GM21447 (cell line): ENCODE measurements at regions not wholly inside any gene's neighbourhood (a gene's known extent, or its start where the extent isn't known, plus 50 kb on each side); places are given as distances from the start of the nearest gene placed in this dataset.
"Not testable (repeated sequence)": the region's sequence is repeated elsewhere in the genome, so short reads cannot be mapped to it uniquely, and the experiment has no call there.

Experiments
- ATAC-seq: cut with Tn5 transposase; IDR thresholded peaks from one replicate; pipeline ENCODE4 v1.9.1; 2021; ENCODE audit not compliant: unreplicated experiment

- ATAC-seq, result no peak
These were observed 134.7 kb upstream of the RFLNA start for GRCh38 chr12:124160097-124160756.

DNA sequence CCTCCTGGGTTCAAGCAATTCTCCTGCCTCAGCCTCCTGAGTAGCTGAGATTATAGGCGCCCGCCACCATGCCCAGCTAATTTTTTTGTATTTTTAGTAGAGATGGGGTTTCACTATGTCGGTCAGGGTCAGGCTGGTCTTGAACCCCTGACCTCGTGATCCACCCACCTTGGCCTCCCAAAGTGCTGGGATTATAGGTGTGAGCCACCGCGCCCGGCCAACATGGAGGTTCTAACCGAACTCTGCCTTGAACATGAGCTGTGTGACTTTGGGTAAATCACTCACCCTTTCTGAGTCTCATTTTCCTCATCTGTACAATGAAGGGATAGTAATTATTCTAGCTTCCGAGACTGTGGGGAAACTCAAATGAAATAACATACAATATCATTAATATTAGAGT lies 133.5 kb upstream of the RFLNA start:
- not testable (repeated sequence) for ATAC-seq

DNA sequence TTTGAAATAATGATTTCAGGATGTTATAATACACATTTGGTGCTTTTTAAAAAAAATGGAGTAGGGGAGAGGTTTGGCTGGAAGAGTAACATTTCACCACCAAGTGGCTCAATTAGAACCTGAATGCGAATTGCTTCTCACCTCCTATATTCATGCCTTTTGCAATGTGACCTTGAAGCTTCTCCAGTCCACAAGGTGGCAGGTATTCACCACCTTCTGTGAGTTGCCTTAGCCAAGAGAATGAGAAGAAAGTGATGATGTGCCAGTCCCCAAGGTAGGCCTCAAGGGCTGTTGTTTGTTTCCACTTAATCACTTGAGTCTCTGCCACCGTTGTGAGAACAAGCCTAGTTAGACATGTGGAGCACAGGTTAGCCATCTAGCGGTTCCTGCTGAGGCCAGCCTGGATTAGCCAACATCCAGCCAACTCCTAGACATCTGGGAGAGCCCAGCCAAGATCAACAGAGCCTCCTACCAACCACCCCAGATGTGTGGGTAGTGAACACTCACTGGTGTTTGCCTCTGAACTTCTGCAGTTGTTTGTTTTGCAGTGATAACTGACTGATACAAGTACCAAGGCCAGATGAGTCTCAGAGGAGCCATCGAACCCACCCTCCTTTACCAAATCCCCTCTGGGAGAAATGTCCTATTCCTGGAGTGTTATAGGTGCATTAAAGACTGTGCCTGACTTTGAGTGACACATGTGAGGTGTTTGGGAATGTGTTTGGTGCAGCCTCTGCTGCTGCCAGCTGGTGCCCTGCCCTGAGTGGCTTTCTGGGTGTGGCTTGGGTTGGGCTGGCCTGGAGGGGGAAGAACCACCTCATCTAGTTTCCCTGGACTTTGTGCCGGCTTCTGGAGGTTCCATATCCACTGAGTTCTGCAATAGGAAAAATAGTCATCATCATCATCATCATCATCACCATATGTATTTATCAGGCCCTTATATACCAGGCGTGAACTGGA lies 132.5 kb upstream of the RFLNA start:
- no peak for ATAC-seq

- no peak for ATAC-seq
These were observed 129.2 kb upstream of the RFLNA start for GRCh38 chr12:124165695-124166094.

DNA sequence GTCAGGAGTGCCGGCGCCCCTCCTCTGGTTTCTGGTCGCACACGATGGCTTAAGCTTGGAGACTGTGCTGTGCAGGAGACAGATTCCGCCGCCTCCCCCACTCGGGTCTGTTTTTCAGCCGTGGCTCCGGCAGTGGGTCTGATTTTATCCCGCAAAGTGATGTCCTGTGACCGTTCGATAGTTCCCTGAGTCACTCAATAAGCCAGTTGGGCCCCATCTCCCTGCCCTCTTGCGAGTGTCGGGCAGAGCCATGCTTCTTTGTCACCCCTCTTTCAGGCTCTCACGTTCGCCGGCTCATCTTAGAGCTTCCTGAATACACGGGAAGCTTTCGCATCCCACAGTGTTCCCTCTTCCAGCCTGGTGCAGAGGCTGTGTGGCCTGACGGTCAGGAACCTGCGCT lies 127.8 kb upstream of the RFLNA start:
- no peak for ATAC-seq

DNA sequence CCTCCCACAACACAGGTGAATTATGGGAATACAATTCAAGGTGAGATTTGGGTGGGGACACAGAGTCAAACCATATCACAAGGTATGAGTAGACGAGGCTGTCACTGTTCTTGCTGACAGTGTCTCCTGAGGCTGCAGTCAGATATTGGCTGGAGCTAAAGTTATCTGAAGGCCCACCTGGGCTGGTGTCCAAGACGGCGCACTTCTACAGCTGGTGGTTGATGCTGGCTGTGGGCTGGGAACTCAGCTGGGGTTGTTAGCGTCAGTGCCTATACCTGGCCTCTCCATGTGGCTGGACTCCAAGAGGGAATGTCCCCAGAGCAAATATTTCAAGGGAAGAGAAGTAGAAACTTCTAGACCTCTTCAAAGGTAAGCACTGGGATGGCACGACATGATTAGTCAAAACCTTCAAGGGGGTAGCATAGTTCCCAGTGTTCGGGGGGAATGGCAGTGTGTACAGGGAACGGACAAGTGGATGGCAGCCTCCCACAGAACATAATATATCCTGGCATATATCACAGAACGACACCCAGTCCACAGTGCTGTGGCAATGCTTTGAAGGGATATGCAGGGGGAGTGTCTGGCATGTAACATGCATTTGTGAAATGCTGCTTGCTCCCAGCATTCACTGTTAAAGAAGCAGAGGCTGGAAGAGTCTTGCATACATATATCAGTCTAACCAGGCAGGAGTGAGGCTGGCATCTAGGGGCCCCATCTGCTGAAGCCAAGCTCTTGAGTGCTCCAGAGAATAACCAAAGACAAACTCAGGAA lies 126.7 kb upstream of the RFLNA start:
- ATAC-seq, result no peak

DNA sequence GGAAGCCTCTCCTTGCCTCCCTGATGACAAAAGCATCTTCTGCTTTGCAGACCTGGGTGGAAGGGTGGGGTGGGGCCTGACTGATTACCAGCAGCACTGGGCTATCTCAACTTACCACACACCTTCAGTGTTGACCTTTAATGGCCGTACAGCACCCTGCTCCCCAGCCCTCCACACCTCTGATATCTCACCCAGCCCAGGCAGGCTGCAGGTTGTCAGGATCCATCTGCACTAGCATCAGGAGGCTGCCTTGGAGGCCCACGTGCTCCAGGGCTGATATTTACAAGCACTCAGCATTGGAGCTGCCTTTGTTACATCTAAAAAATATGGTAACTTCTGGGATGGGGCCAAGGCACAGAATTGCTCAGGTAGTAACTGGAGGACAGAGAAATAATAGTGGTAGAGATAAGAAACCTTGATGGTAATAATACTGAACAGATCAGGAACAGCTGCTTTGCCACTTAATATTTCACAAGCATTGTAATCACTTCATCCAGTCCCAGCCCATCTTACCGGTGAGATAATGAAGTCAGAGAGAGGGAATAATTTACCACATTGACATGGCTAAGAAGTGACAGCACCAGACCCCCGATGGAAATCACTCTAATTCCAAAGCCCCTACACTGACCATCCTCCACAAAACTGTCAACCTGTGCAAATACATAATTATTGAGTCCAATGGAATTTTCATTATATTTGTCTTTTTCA lies 125.2 kb upstream of the RFLNA start:
- ATAC-seq, result no peak

- ATAC-seq, result no peak
These were observed 124.1 kb upstream of the RFLNA start for GRCh38 chr12:124170760-124171159.

- no peak for ATAC-seq
These were observed 123.5 kb upstream of the RFLNA start for GRCh38 chr12:124171231-124171979.

DNA sequence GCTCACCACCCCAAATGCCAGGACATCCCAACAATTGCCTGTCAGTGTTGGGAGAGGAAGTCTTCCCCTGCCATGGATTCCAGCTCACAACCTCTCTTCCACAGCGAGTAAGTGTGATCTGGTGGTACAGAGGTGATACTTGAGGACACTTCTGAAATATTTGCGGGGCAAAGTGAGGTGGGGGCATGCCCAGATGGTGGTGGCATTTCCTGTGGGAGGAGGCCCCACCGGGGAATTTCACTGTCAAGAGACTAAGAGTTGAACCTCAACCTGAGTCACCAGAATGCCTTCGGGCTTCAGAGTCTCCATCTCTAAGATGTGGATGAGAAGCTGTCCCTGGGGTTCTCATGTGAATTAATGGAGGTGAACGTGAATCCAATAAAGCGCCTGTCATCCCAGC lies 122.3 kb upstream of the RFLNA start:
- ATAC-seq, result no peak

DNA sequence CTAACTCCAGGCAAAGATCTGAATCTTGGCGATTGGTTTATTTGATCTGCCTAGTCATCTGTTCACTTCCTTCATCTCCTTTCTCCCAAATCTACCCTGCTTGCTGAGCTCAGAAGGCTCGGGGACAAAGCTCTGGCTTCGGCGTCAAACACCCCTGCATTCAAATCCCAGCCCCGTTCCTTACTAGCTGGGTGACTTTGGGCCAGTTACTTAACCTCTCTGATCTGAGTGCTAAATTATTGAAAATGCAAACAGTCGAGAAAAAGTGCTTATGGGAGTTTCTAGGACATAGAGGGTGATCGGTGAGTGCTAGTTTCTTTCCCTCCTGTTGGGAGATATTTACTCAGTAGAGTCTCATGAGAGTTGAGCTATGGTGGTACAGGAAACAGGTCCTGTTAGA lies 121.2 kb upstream of the RFLNA start:
- ATAC-seq, result no peak

- ATAC-seq, result no peak
These were observed 120.2 kb upstream of the RFLNA start for GRCh38 chr12:124174451-124175348.

- no peak for ATAC-seq
These were observed 119.2 kb upstream of the RFLNA start for GRCh38 chr12:124175704-124176103.

- ATAC-seq, result no peak
These were observed 117.5 kb upstream of the RFLNA start for GRCh38 chr12:124177276-124177950.

- ATAC-seq, result no peak
These were observed 117.0 kb upstream of the RFLNA start for GRCh38 chr12:124177951-124178316.

DNA sequence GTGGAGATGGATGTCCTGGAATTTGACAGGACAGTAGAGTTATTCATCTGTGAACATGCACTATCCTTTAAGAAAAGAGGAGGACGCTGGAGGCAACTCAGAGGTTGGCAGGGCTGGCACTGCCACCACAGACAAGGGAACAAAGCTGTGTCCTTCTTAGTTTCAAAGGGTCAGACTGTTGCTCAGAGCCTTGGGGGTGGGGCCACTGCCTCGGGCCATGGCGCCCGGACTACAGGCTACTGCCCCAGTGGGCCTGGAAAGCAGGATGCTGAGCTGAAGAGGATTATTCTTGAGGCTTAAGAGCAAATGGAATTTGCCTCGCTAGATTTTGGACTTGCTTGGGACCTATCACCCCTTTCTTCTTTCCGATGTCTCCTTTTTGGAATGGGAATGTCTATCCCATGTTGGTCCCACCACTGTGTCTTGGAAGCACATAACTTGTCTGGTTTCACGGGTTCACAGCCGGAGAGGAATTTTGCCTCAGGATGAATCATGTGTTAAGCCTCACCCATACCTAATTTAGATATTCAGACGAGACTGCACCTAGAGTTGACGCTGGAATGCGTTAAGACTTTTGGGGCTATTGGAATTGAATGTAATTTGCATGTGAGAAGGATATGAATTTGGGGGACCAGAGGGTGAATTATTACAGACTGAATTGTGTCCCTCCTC lies 114.8 kb upstream of the RFLNA start:
- no peak for ATAC-seq

GRCh38 chr12:124183172-124183571 lies 111.7 kb upstream of the RFLNA start:
- ATAC-seq, result no peak

DNA sequence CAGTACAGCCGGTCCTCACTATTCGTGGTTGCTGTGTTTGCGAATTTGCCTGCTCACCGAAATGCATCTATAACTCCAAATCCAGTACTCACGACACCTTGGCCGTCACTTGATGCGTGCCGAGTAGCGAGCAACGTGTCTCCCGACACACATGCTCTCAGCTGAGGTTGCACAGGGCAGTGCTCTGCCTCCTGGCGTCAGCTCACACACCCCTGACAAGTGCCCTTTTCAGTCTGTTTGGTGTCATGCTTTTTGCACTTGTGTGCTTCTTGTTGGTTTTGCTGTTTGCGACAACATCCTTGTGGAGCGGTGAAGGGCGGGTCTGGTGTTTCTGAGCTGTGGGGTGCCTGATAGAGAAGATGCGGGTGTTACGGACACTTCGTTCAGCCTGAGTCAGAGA lies 110.4 kb upstream of the RFLNA start:
- no peak for ATAC-seq
